ENCODE measurements at regions not wholly inside any gene's neighbourhood (a gene's known extent, or its start where the extent isn't known, plus 50 kb on each side); places are given as distances from the start of the nearest gene placed in this dataset.
"Not testable (repeated sequence)": the region's sequence is repeated elsewhere in the genome, so short reads cannot be mapped to it uniquely, and the experiment has no call there.

GRCh38 chr3:21235491-21235890 is 515.5 kb downstream of the ZNF385D start:
- Histone ChIP-seq H3K27me3 (no peaks in the 10 kb centered on the region), H3K4me1 (no peaks in the 10 kb centered on the region), H3K9me3 (no peaks in the 10 kb centered on the region), H3K36me3 (no peaks in the 10 kb centered on the region), H3K4me3 (ENCODE audit: low read depth, low read length) (no peak overlapping the region)
- DNase-seq: no peak
- no peak for TF ChIP-seq CTCF (IDR thresholded peaks at IDR 0.05; ENCODE audit: low read depth, low read length)

GRCh38 chr3:21234933-21235332 is 516.1 kb downstream of the ZNF385D start:
- Histone ChIP-seq H3K4me3 (ENCODE audit: low read depth, low read length) (no peak overlapping the region), H3K4me1 (no peaks in the 10 kb centered on the region)

GRCh38 chr3:21229426-21230135 is 521.4 kb downstream of the ZNF385D start:
- Histone ChIP-seq H3K4me1 (no peaks in the 10 kb centered on the region), H3K4me3 (ENCODE audit: low read depth, low read length) (no peak overlapping the region), H3K27me3 (no peaks in the 10 kb centered on the region), H3K36me3 (no peaks in the 10 kb centered on the region), H3K9me3 (no peaks in the 10 kb centered on the region)
- no peak for TF ChIP-seq CTCF (IDR thresholded peaks at IDR 0.05; ENCODE audit: low read depth, low read length)
- no peak for DNase-seq

More at GRCh38 chr3:21234933-21235332, 516.1 kb downstream of the ZNF385D start:
- TF ChIP-seq CTCF (IDR thresholded peaks at IDR 0.05; ENCODE audit: low read depth, low read length): no peak
- Histone ChIP-seq H3K36me3 (no peaks in the 10 kb centered on the region), H3K9me3 (no peaks in the 10 kb centered on the region), H3K27me3 (no peaks in the 10 kb centered on the region)
- no peak for DNase-seq

- H3K27me3 ChIP-seq: no peaks in the 10 kb centered on the region
- H3K36me3 ChIP-seq: no peaks in the 10 kb centered on the region
- H3K4me1 ChIP-seq: no peaks in the 10 kb centered on the region
- no peak for DNase-seq
- no peak for TF ChIP-seq CTCF (IDR thresholded peaks at IDR 0.05; ENCODE audit: low read depth, low read length)
- no peaks in the 10 kb centered on the region for H3K9me3 ChIP-seq
- H3K4me3 ChIP-seq (ENCODE audit: low read depth, low read length): no peak overlapping the region
Measured at GRCh38 chr3:21226086-21226485, 524.9 kb downstream of the ZNF385D start.

GRCh38 chr3:21220944-21221343 is 530.1 kb downstream of the ZNF385D start:
- H3K27me3 ChIP-seq: no peaks in the 10 kb centered on the region
- TF ChIP-seq CTCF (IDR thresholded peaks at IDR 0.05; ENCODE audit: low read depth, low read length): no peak
- no peaks in the 10 kb centered on the region for H3K36me3 ChIP-seq
- DNase-seq: no peak
- H3K4me1 ChIP-seq: no peaks in the 10 kb centered on the region
- H3K4me3 ChIP-seq (ENCODE audit: low read depth, low read length): no peak overlapping the region
- no peaks in the 10 kb centered on the region for H3K9me3 ChIP-seq

- H3K4me1 ChIP-seq: no peaks in the 10 kb centered on the region
- H3K36me3 ChIP-seq: no peaks in the 10 kb centered on the region
- H3K4me3 ChIP-seq (ENCODE audit: low read depth, low read length): no peak overlapping the region
- TF ChIP-seq CTCF (IDR thresholded peaks at IDR 0.05; ENCODE audit: low read depth, low read length): no peak; the same call in none of the 2 replicates
- DNase-seq: no peak
- no peaks in the 10 kb centered on the region for H3K27me3 ChIP-seq
- no peaks in the 10 kb centered on the region for H3K9me3 ChIP-seq
Measured at GRCh38 chr3:21216598-21216997, 534.4 kb downstream of the ZNF385D start.

- not testable (repeated sequence) for H3K4me1 ChIP-seq; DNase-seq; H3K36me3 ChIP-seq; H3K9me3 ChIP-seq; H3K27me3 ChIP-seq; H3K4me3 ChIP-seq (ENCODE audit: low read depth, low read length)
Measured at GRCh38 chr3:21204122-21204521, 546.9 kb downstream of the ZNF385D start.

Data from BE2C (cell line).